ENCODE measurements at regions not wholly inside any gene's neighbourhood (a gene's known extent, or its start where the extent isn't known, plus 50 kb on each side); places are given as distances from the start of the nearest gene placed in this dataset.

GRCh38 chr3:134704133-134704532, 53.3 kb upstream of the KY start:
- no peaks in the 10 kb centered on the region for H3K27me3 ChIP-seq (ENCODE audit: insufficient read depth, low read length)
- H2AFZ ChIP-seq (ENCODE audit: low read depth, low read length), result no peak overlapping the region
- no peaks in the 10 kb centered on the region for H3K79me2 ChIP-seq (ENCODE audit: insufficient read depth, low read length)
- no peaks in the 10 kb centered on the region for H3K9me3 ChIP-seq (ENCODE audit: insufficient read depth, low read depth, low read length)
- no peak overlapping the region for H3K4me3 Mint-ChIP-seq (ENCODE audit: unreplicated experiment)
- H3K4me3 ChIP-seq (ENCODE audit: insufficient read depth, low read depth, low read length), result no peak overlapping the region
- no peaks in the 10 kb centered on the region for H4K20me1 ChIP-seq (ENCODE audit: insufficient read depth, low read length)
- no peak overlapping the region for H3K4me2 ChIP-seq (ENCODE audit: low read length)
- peaks cover 15% of the 10 kb centered on the region for H3K4me1 ChIP-seq (ENCODE audit: insufficient read depth, low read length)
- no peak overlapping the region for H3K9ac ChIP-seq (ENCODE audit: low read length)
- TF ChIP-seq EZH2 (IDR thresholded peaks at IDR 0.05; ENCODE audit: insufficient read depth, low read length) (no peak), CTCF (IDR thresholded peaks at IDR 0.05; ENCODE audit: insufficient read depth, low read depth, low read length) (no peak)
- FAIRE-seq (no peak), DNase-seq (ENCODE audit: low read depth) (no peak)
- H3K36me3 Mint-ChIP-seq (ENCODE audit: low read depth, unreplicated experiment), result no peaks in the 10 kb centered on the region
- H3K36me3 ChIP-seq (ENCODE audit: insufficient read depth, low read length), result no peaks in the 10 kb centered on the region
- peaks cover 21% of the 10 kb centered on the region for H3K27me3 Mint-ChIP-seq (ENCODE audit: low read depth, unreplicated experiment)
- peaks cover 3% of the 10 kb centered on the region for H3K9me3 Mint-ChIP-seq (ENCODE audit: unreplicated experiment)
- no peak overlapping the region for H3K27ac Mint-ChIP-seq (ENCODE audit: unreplicated experiment)
- peaks cover 7% of the 10 kb centered on the region for H3K4me1 Mint-ChIP-seq (ENCODE audit: low read depth, unreplicated experiment)
- no peak overlapping the region for H3K27ac ChIP-seq (ENCODE audit: low read depth, low read length)

GRCh38 chr3:134704556-134704955, 53.7 kb upstream of the KY start:
- no peaks in the 10 kb centered on the region for H3K9me3 ChIP-seq (ENCODE audit: insufficient read depth, low read depth, low read length)
- no peak overlapping the region for H3K9ac ChIP-seq (ENCODE audit: low read length)
- no peak overlapping the region for H3K4me3 ChIP-seq (ENCODE audit: insufficient read depth, low read depth, low read length)
- peaks cover 21% of the 10 kb centered on the region for H3K27me3 Mint-ChIP-seq (ENCODE audit: low read depth, unreplicated experiment)
- DNase-seq (ENCODE audit: low read depth), result no peak
- TF ChIP-seq CTCF (IDR thresholded peaks at IDR 0.05; ENCODE audit: insufficient read depth, low read depth, low read length) (no peak), EZH2 (IDR thresholded peaks at IDR 0.05; ENCODE audit: insufficient read depth, low read length) (no peak)
- H3K27me3 ChIP-seq (ENCODE audit: insufficient read depth, low read length), result no peaks in the 10 kb centered on the region
- H3K4me1 ChIP-seq (ENCODE audit: insufficient read depth, low read length), result peaks cover 19% of the 10 kb centered on the region
- H3K27ac Mint-ChIP-seq (ENCODE audit: unreplicated experiment), result no peak overlapping the region
- H3K36me3 Mint-ChIP-seq (ENCODE audit: low read depth, unreplicated experiment), result no peaks in the 10 kb centered on the region
- H3K4me1 Mint-ChIP-seq (ENCODE audit: low read depth, unreplicated experiment), result peaks cover 10% of the 10 kb centered on the region
- no peak overlapping the region for H2AFZ ChIP-seq (ENCODE audit: low read depth, low read length)
- no peak overlapping the region for H3K4me2 ChIP-seq (ENCODE audit: low read length)
- FAIRE-seq, result no peak
- no peak overlapping the region for H3K27ac ChIP-seq (ENCODE audit: low read depth, low read length)
- H3K4me3 Mint-ChIP-seq (ENCODE audit: unreplicated experiment), result no peak overlapping the region
- no peaks in the 10 kb centered on the region for H3K36me3 ChIP-seq (ENCODE audit: insufficient read depth, low read length)
- peaks cover 3% of the 10 kb centered on the region for H3K9me3 Mint-ChIP-seq (ENCODE audit: unreplicated experiment)
- H4K20me1 ChIP-seq (ENCODE audit: insufficient read depth, low read length), result no peaks in the 10 kb centered on the region
- H3K79me2 ChIP-seq (ENCODE audit: insufficient read depth, low read length), result no peaks in the 10 kb centered on the region

GRCh38 chr3:134707908-134708597, 57.2 kb upstream of the KY start:
- Mint-ChIP-seq H3K4me1 (ENCODE audit: low read depth, unreplicated experiment) (peaks cover 23% of the 10 kb centered on the region), H3K9me3 (ENCODE audit: unreplicated experiment) (peaks cover 3% of the 10 kb centered on the region), H3K36me3 (ENCODE audit: low read depth, unreplicated experiment) (no peaks in the 10 kb centered on the region), H3K27ac (ENCODE audit: unreplicated experiment) (no peak overlapping the region), H3K4me3 (ENCODE audit: unreplicated experiment) (no peak overlapping the region), H3K27me3 (ENCODE audit: low read depth, unreplicated experiment) (peaks cover 21% of the 10 kb centered on the region)
- Histone ChIP-seq H3K9me3 (ENCODE audit: insufficient read depth, low read depth, low read length) (no peaks in the 10 kb centered on the region), H3K4me3 (ENCODE audit: insufficient read depth, low read depth, low read length) (no peak overlapping the region), H3K79me2 (ENCODE audit: insufficient read depth, low read length) (no peaks in the 10 kb centered on the region), H2AFZ (ENCODE audit: low read depth, low read length) (no peak overlapping the region), H4K20me1 (ENCODE audit: insufficient read depth, low read length) (no peaks in the 10 kb centered on the region), H3K27ac (ENCODE audit: low read depth, low read length) (peak overlapping the region; percentile 94), H3K4me2 (ENCODE audit: low read length) (peak overlapping the region; percentile 67), H3K9ac (ENCODE audit: low read length) (peak overlapping the region; percentile 69), H3K4me1 (ENCODE audit: insufficient read depth, low read length) (peaks cover 27% of the 10 kb centered on the region), H3K36me3 (ENCODE audit: insufficient read depth, low read length) (no peaks in the 10 kb centered on the region), H3K27me3 (ENCODE audit: insufficient read depth, low read length) (no peaks in the 10 kb centered on the region)
- DNase-seq (ENCODE audit: low read depth) (peak; percentile 14), FAIRE-seq (peak; percentile 78)
- TF ChIP-seq CTCF (IDR thresholded peaks at IDR 0.05; ENCODE audit: insufficient read depth, low read depth, low read length) (no peak), EZH2 (IDR thresholded peaks at IDR 0.05; ENCODE audit: insufficient read depth, low read length) (no peak)

All from astrocyte (in vitro differentiated cells and primary cell).